Endothelial cell of umbilical vein (primary cell): ENCODE measurements at regions not wholly inside any gene's neighbourhood (a gene's known extent, or its start where the extent isn't known, plus 50 kb on each side); places are given as distances from the start of the nearest gene placed in this dataset.

Experiments used
- BruUV-seq: library from RNA; stranded (reverse); fragments of 400-500 nt; replicated peaks from 2 replicates; lab custom pipeline; 2021; lab: Mats Ljungman, UMichigan
- CTCF ChIA-PET: fragments of 300-600, 350-600 bp; sonication (Branson Sonifier 250); formaldehyde crosslinking; loops from one replicate; lab custom pipeline; 2021; ENCODE audit warnings: antibody characterized with exemption, inconsistent platforms; lab: Charles Lee
- POLR2A ChIA-PET: fragments of 300-600, 350-600 bp; sonication (Branson Sonifier 250); formaldehyde crosslinking; loops from one replicate; lab custom pipeline; 2021; ENCODE audit warnings: antibody characterized with exemption, inconsistent platforms; lab: Charles Lee
- DNase-seq: peaks from one replicate; pipeline ENCODE4 v3.0.0-alpha.2; 2011; ENCODE audit warnings: low read depth, low spot score
- FAIRE-seq: peaks from 2 replicates; lab custom pipeline; 2011; peaks lifted over from hg19 to GRCh38; lab: Jason Lieb, UNC
- H2AFZ ChIP-seq: 2 replicates; pipeline ENCODE4 v1.6.0; 2012; ENCODE audit warnings: low read depth, low read length, control low read depth, inconsistent platforms
- H3K27ac ChIP-seq: 2 replicates; pipeline ENCODE4 v1.5.1; 2011; ENCODE audit warnings: low read depth, mild to moderate bottlenecking, control low read depth, low read length, moderate library complexity; ENCODE audit not compliant: insufficient read depth
- H3K27me3 ChIP-seq, 2 experiments: 2 replicates each; pipeline versions ENCODE4 v1.6.0 to v1.6.1; 2011; ENCODE audit warnings: low read length in 2 of 2, mixed read lengths in 1 of 2; ENCODE audit not compliant: control insufficient read depth in 2 of 2, insufficient read depth in 2 of 2
- H3K36me3 ChIP-seq, 2 experiments: 2 replicates in 1 of 2; 3 replicates in 1 of 2; pipeline ENCODE4 v1.5.1; 2011; ENCODE audit warnings: low read length in 2 of 2, mild to moderate bottlenecking in 1 of 2, moderate library complexity in 1 of 2; ENCODE audit not compliant: control insufficient read depth in 2 of 2, insufficient read depth in 2 of 2; ENCODE audit errors: extremely low read depth in 1 of 2
- H3K4me1 ChIP-seq: 3 replicates; pipeline ENCODE4 v1.5.1; 2011; ENCODE audit warnings: mild to moderate bottlenecking, low read length; ENCODE audit not compliant: control insufficient read depth, insufficient read depth; ENCODE audit errors: extremely low read depth
- H3K4me2 ChIP-seq: 2 replicates; pipeline ENCODE4 v1.6.1; 2011; ENCODE audit warnings: low read length, control low read depth, mixed read lengths; ENCODE audit not compliant: insufficient read depth
- H3K4me3 ChIP-seq, 3 experiments: fragments of 200-600 bp in 1 of 3; sonication (generic), shearing (Covaris generic) in 1 of 3; replicated peaks in 1 of 3; 2 replicates each; pipeline ENCODE4 v1.5.1; 2011 to 2016; ENCODE audit warnings: control low read depth in 3 of 3, low read length in 3 of 3, mild to moderate bottlenecking in 2 of 3, inconsistent platforms in 1 of 3, low read depth in 1 of 3, moderate library complexity in 1 of 3; ENCODE audit not compliant: insufficient read depth in 1 of 3
- H3K79me2 ChIP-seq: 2 replicates; pipeline ENCODE4 v1.6.0; 2012; ENCODE audit warnings: low read length, inconsistent platforms; ENCODE audit not compliant: control insufficient read depth, insufficient read depth
- H3K9ac ChIP-seq: replicated peaks from 2 replicates; pipeline ENCODE3; 2011; ENCODE audit warnings: low read length, control low read depth; ENCODE audit not compliant: insufficient read depth; ENCODE audit errors: extremely low read depth
- H3K9me1 ChIP-seq: replicated peaks from 3 replicates; pipeline ENCODE4 v1.6.0; 2011; ENCODE audit warnings: mild to moderate bottlenecking, low read length; ENCODE audit not compliant: control insufficient read depth, insufficient read depth; ENCODE audit errors: extremely low read depth
- H3K9me3 ChIP-seq: replicated peaks from 2 replicates; pipeline ENCODE4 v1.5.1; 2012; ENCODE audit warnings: low read length, inconsistent platforms; ENCODE audit not compliant: control insufficient read depth, insufficient read depth
- H4K20me1 ChIP-seq: replicated peaks from 2 replicates; pipeline ENCODE3; 2011; ENCODE audit warnings: mild to moderate bottlenecking, low read length; ENCODE audit not compliant: control insufficient read depth, insufficient read depth; ENCODE audit errors: extremely low read depth
- EZH2 ChIP-seq: IDR thresholded peaks from 2 replicates; pipeline ENCODE4 v1.6.1; 2012; ENCODE audit warnings: borderline replicate concordance, low read depth, mild to moderate bottlenecking, moderate library complexity, low read length, inconsistent platforms; ENCODE audit not compliant: severe bottlenecking
- FOS ChIP-seq: IDR thresholded peaks from 2 replicates; pipeline ENCODE4 v1.6.1; 2011; ENCODE audit warnings: mild to moderate bottlenecking, low read length, moderate library complexity, borderline replicate concordance; ENCODE audit not compliant: insufficient read depth
- GATA2 ChIP-seq: IDR thresholded peaks from 2 replicates; pipeline ENCODE4 v1.7.0; 2011; ENCODE audit warnings: low read depth, mild to moderate bottlenecking, moderate library complexity, mixed read lengths, low read length; ENCODE audit not compliant: insufficient read length, insufficient read depth
- JUN ChIP-seq: IDR thresholded peaks from 2 replicates; pipeline ENCODE4 v1.6.1; 2011; ENCODE audit warnings: borderline replicate concordance, low read depth; ENCODE audit not compliant: insufficient read length, insufficient read depth
- MYC ChIP-seq: IDR thresholded peaks from one replicate; pipeline ENCODE4 v1.6.1; 2011; ENCODE audit warnings: mild to moderate bottlenecking, low read depth, low read length
- POLR2A ChIP-seq: IDR thresholded peaks from 2 replicates; pipeline ENCODE4 v1.6.1; 2012; ENCODE audit warnings: low read depth, mild to moderate bottlenecking, control low read depth, low read length
- POLR2AphosphoS5 ChIP-seq: IDR thresholded peaks from 2 replicates; pipeline ENCODE4 v1.6.1; 2012; ENCODE audit warnings: low read depth, mild to moderate bottlenecking, control low read depth, low read length, moderate library complexity; ENCODE audit not compliant: insufficient read depth
- dilution Hi-C: fragments of 300-500 bp; cut with MboI; formaldehyde crosslinking; loops from one replicate; pipeline ENCODE4 v1.15.0; 2019; ENCODE audit warnings: low sequenced_read_pairs; ENCODE audit not compliant: extremely low pct_ligation_motif_present
- intact Hi-C: fragments of 100-400 bp; cut with micrococcal nuclease; formaldehyde crosslinking; loops from one replicate; pipeline ENCODE4 v1.10.0; 2022
- TF ChIP-seq, protein P1 (sequence below): IDR thresholded peaks from 2 replicates; pipeline ENCODE4 v1.6.1; 2011; ENCODE audit not compliant: insufficient read depth, insufficient read length
- TF ChIP-seq, protein P2 (sequence below), 2 donors: IDR thresholded peaks; 1 replicate in 1 of 2; 2 replicates in 1 of 2; pipeline ENCODE4 v1.5.1; 2011; ENCODE audit warnings: low read length in 2 of 2, mild to moderate bottlenecking in 2 of 2, moderate library complexity in 2 of 2, control low read depth in 1 of 2, inconsistent platforms in 1 of 2, low read depth in 1 of 2; ENCODE audit not compliant: insufficient read depth in 1 of 2; ENCODE audit errors: extremely low read depth in 1 of 2

DNA sequence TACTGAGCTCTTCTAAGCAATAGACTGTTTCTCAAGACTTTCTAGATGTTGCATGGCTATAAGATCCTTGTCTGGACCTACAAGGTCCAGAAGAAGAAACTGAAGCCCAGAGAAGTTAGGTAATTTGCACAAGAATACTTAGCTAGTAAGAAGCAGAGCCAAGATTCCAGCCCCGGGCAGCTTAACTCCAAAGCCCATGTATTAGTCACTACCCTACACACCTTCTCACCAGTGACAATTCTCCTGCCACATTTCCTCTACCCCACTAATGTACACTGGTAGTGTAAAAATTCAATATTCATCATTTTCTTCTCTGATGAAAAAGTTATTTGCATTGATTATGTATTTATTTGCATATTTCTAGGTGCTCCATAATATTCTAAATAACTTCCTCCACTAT, 95.5 kb upstream of the CREB1 start:
- CTCF ChIA-PET = interaction anchor here (1.3 kb wide), 1 partner anchor 16 kb away, joined by 3 read pairs; no protein-coding TSS in a partner anchor

More for the DNA sequence above, 95.5 kb upstream of the CREB1 start:
- TF ChIP-seq, protein P1, sequence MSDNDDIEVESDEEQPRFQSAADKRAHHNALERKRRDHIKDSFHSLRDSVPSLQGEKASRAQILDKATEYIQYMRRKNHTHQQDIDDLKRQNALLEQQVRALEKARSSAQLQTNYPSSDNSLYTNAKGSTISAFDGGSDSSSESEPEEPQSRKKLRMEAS = no peak
- TF ChIP-seq POLR2A (no peak), FOS (no peak), EZH2 (no peak), MYC (no peak), POLR2AphosphoS5 (no peak), GATA2 (no peak), JUN (no peak)
- TF ChIP-seq, protein P2, sequence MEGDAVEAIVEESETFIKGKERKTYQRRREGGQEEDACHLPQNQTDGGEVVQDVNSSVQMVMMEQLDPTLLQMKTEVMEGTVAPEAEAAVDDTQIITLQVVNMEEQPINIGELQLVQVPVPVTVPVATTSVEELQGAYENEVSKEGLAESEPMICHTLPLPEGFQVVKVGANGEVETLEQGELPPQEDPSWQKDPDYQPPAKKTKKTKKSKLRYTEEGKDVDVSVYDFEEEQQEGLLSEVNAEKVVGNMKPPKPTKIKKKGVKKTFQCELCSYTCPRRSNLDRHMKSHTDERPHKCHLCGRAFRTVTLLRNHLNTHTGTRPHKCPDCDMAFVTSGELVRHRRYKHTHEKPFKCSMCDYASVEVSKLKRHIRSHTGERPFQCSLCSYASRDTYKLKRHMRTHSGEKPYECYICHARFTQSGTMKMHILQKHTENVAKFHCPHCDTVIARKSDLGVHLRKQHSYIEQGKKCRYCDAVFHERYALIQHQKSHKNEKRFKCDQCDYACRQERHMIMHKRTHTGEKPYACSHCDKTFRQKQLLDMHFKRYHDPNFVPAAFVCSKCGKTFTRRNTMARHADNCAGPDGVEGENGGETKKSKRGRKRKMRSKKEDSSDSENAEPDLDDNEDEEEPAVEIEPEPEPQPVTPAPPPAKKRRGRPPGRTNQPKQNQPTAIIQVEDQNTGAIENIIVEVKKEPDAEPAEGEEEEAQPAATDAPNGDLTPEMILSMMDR (IDR thresholded peaks at IDR 0.05; ENCODE audit: extremely low read depth in 1 of 2, insufficient read depth in 1 of 2, low read depth in 1 of 2, low read length in 2 of 2) = no peak
- intact Hi-C loops = no loop called here
- FAIRE-seq (no peak), DNase-seq (no peak)
- Histone ChIP-seq H3K9me1 (no peaks in the 10 kb centered on the region), H3K4me2 (no peak overlapping the region), H3K4me3 (no peak overlapping the region), H3K27me3 (no peaks in the 10 kb centered on the region), H3K9ac (no peak overlapping the region), H3K79me2 (no peaks in the 10 kb centered on the region), H2AFZ (no peak overlapping the region), H4K20me1 (no peaks in the 10 kb centered on the region), H3K27ac (no peak overlapping the region), H3K36me3 (no peaks in the 10 kb centered on the region), H3K4me1 (no peaks in the 10 kb centered on the region), H3K9me3 (no peaks in the 10 kb centered on the region)
- POLR2A ChIA-PET = no interaction called here
- dilution Hi-C loops = no loop called here
- BruUV-seq = no TSS peak
